ENCODE measurements at regions not wholly inside any gene's neighbourhood (a gene's known extent, or its start where the extent isn't known, plus 50 kb on each side); places are given as distances from the start of the nearest gene placed in this dataset.

DNA sequence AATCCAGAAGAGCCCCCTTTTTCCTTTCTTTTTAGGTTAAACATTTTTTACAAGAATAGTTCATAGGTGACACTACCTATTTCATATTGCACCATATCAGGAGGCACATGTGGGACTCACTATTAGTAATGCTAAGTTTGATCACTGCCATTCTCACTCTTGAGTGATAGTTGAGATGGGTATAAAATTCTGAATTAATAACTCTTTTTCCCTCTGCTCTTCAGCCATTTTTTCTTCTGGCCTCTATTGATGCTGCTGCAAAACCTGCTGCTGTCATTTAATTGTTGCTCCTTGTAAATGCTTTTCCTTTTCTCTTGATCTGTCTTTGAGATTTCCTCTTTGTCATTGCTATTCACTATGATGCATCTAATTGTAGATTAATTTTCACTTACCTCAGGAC lies 482.0 kb downstream of the MID1IP1 start:
- Histone ChIP-seq H2AFZ (ENCODE audit: low read depth, low read length) (no peak overlapping the region), H3K4me2 (ENCODE audit: low read length) (no peak overlapping the region), H3K79me2 (ENCODE audit: low read length) (no peaks in the 10 kb centered on the region), H4K20me1 (ENCODE audit: insufficient read depth, low read length) (no peaks in the 10 kb centered on the region), H3K4me3 (ENCODE audit: low read length) (no peak overlapping the region), H3K9ac (ENCODE audit: low read length) (no peak overlapping the region), H3K27me3 (ENCODE audit: low read depth, low read length) (no peaks in the 10 kb centered on the region), H3K9me3 (ENCODE audit: insufficient read depth, low read length) (no peaks in the 10 kb centered on the region), H3K36me3 (replicated peaks; ENCODE audit: low read depth, low read length) (no peaks in the 10 kb centered on the region), H3K4me1 (ENCODE audit: low read length) (no peaks in the 10 kb centered on the region), H3K27ac (ENCODE audit: low read length) (no peak overlapping the region)
- TF ChIP-seq EZH2phosphoT487 (IDR thresholded peaks at IDR 0.05; ENCODE audit: low read depth), result no peak
- TF ChIP-seq, protein P1, sequence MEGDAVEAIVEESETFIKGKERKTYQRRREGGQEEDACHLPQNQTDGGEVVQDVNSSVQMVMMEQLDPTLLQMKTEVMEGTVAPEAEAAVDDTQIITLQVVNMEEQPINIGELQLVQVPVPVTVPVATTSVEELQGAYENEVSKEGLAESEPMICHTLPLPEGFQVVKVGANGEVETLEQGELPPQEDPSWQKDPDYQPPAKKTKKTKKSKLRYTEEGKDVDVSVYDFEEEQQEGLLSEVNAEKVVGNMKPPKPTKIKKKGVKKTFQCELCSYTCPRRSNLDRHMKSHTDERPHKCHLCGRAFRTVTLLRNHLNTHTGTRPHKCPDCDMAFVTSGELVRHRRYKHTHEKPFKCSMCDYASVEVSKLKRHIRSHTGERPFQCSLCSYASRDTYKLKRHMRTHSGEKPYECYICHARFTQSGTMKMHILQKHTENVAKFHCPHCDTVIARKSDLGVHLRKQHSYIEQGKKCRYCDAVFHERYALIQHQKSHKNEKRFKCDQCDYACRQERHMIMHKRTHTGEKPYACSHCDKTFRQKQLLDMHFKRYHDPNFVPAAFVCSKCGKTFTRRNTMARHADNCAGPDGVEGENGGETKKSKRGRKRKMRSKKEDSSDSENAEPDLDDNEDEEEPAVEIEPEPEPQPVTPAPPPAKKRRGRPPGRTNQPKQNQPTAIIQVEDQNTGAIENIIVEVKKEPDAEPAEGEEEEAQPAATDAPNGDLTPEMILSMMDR (IDR thresholded peaks at IDR 0.05; ENCODE audit: low read depth, low read length), result no peak

DNA sequence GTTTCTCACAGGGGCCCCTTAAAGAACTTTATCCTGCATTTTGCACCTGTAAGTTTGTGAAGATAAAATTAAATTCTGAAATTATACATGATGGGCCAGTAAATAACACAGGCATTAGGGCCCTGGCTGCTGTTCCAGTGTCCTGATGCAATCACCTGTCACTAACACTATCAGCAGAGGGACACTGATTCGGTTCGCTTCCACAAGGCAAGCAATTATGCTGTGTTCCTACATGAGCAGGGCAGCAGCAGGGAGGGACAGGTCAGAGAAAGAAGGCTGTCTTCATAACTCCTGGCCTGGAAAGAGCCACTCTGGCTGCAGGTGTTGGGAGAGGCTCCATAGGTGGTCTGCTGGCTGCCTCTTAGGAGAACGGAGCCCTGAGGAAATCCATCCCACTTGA lies 487.3 kb downstream of the MID1IP1 start:
- no peak overlapping the region for H3K4me2 ChIP-seq (ENCODE audit: low read length)
- no peaks in the 10 kb centered on the region for H3K27me3 ChIP-seq (ENCODE audit: low read depth, low read length)
- H3K27ac ChIP-seq (ENCODE audit: low read length), result no peak overlapping the region
- H3K9ac ChIP-seq (ENCODE audit: low read length), result no peak overlapping the region
- H3K9me3 ChIP-seq (ENCODE audit: insufficient read depth, low read length), result no peaks in the 10 kb centered on the region
- H3K36me3 ChIP-seq (replicated peaks; ENCODE audit: low read depth, low read length), result no peaks in the 10 kb centered on the region
- TF ChIP-seq EZH2phosphoT487 (IDR thresholded peaks at IDR 0.05; ENCODE audit: low read depth), result no peak
- TF ChIP-seq, protein P1 (IDR thresholded peaks at IDR 0.05; ENCODE audit: low read depth, low read length), result no peak
- H3K4me1 ChIP-seq (ENCODE audit: low read length), result no peaks in the 10 kb centered on the region
- no peak overlapping the region for H2AFZ ChIP-seq (ENCODE audit: low read depth, low read length)
- H4K20me1 ChIP-seq (ENCODE audit: insufficient read depth, low read length), result no peaks in the 10 kb centered on the region
- H3K79me2 ChIP-seq (ENCODE audit: low read length), result no peaks in the 10 kb centered on the region
- H3K4me3 ChIP-seq (ENCODE audit: low read length), result no peak overlapping the region

DNA sequence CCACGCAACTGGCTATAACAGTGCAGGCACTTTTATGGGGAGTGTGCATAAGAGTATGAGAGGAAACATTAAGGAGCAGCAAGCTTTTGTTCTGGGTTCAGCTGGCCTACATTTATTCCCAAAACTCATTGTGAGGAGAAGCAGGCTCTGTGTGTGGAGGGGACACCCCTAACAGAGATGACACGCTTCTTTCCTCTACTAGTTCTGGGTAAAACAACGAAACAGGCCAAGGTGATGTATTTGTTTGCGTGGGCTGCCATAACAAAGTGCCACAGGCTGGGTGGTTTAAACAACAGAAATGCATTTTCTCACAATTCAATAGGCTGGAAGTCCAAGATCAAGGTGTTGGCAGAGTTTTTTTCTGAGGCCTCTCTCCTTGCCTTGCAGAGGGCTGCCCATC lies 488.6 kb downstream of the MID1IP1 start:
- no peaks in the 10 kb centered on the region for H3K9me3 ChIP-seq (ENCODE audit: insufficient read depth, low read length)
- TF ChIP-seq, protein P1 (IDR thresholded peaks at IDR 0.05; ENCODE audit: low read depth, low read length), result no peak
- no peak for TF ChIP-seq EZH2phosphoT487 (IDR thresholded peaks at IDR 0.05; ENCODE audit: low read depth)
- H3K36me3 ChIP-seq (replicated peaks; ENCODE audit: low read depth, low read length), result no peaks in the 10 kb centered on the region
- H3K4me3 ChIP-seq (ENCODE audit: low read length), result no peak overlapping the region
- H3K4me2 ChIP-seq (ENCODE audit: low read length), result no peak overlapping the region
- H3K27ac ChIP-seq (ENCODE audit: low read length), result no peak overlapping the region
- H3K79me2 ChIP-seq (ENCODE audit: low read length), result no peaks in the 10 kb centered on the region
- no peaks in the 10 kb centered on the region for H3K27me3 ChIP-seq (ENCODE audit: low read depth, low read length)
- no peak overlapping the region for H3K9ac ChIP-seq (ENCODE audit: low read length)
- no peak overlapping the region for H2AFZ ChIP-seq (ENCODE audit: low read depth, low read length)
- H3K4me1 ChIP-seq (ENCODE audit: low read length), result no peaks in the 10 kb centered on the region
- H4K20me1 ChIP-seq (ENCODE audit: insufficient read depth, low read length), result no peaks in the 10 kb centered on the region

DNA sequence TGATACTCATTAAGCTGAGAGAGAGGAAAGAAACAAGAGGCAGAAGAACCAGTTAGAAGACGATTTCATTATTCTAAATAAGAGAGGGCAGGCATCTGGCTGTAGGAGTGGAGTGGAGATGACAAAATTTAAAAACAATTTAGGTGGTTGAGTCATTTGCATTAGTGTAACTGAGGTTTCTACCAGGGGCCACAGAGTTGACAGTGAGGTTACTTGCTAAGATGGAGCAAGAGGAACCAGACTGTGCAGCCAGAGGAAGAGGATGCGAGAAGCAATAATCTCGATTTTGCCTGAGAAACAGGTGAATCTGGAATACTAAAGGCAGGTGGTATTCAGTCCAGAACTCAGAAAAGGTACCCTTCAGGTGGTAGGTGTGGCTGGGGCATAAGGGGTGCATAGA lies 491.9 kb downstream of the MID1IP1 start:
- Histone ChIP-seq H2AFZ (ENCODE audit: low read depth, low read length) (no peak overlapping the region), H3K4me2 (ENCODE audit: low read length) (no peak overlapping the region), H3K4me1 (ENCODE audit: low read length) (no peaks in the 10 kb centered on the region), H4K20me1 (ENCODE audit: insufficient read depth, low read length) (no peaks in the 10 kb centered on the region), H3K27me3 (ENCODE audit: low read depth, low read length) (no peaks in the 10 kb centered on the region), H3K36me3 (replicated peaks; ENCODE audit: low read depth, low read length) (no peaks in the 10 kb centered on the region), H3K79me2 (ENCODE audit: low read length) (no peaks in the 10 kb centered on the region), H3K27ac (ENCODE audit: low read length) (no peak overlapping the region), H3K4me3 (ENCODE audit: low read length) (no peak overlapping the region), H3K9me3 (ENCODE audit: insufficient read depth, low read length) (no peaks in the 10 kb centered on the region), H3K9ac (ENCODE audit: low read length) (no peak overlapping the region)
- TF ChIP-seq EZH2phosphoT487 (IDR thresholded peaks at IDR 0.05; ENCODE audit: low read depth), result no peak
- TF ChIP-seq, protein P1 (IDR thresholded peaks at IDR 0.05; ENCODE audit: low read depth, low read length), result no peak

Data from OCI-LY3 (cell line).